ENCODE measurements at regions not wholly inside any gene's neighbourhood (a gene's known extent, or its start where the extent isn't known, plus 50 kb on each side); places are given as distances from the start of the nearest gene placed in this dataset.

DNA sequence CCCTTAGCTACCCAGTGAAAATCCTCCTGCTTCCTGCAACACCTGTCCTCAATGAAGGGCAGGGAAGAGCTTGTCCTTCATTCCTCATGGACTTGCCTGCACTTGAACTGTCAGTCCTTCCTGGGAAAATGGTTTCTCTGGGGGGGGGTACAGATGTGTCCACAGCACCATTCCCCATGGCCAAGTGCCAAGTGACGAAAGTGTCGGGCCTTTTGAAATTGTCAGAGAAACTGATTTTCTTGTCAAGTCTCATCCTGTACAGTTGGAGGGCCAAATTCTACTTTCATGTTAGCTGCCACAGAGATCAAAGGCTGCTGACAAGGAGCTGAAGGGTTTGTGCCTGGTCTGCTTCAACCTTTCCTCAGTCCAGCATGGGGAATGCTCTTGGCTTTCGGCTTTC lies 179.5 kb upstream of the PARP11 start:
- no peak for TF ChIP-seq POLR2A (IDR thresholded peaks at IDR 0.05)
- TF ChIP-seq, protein P1, sequence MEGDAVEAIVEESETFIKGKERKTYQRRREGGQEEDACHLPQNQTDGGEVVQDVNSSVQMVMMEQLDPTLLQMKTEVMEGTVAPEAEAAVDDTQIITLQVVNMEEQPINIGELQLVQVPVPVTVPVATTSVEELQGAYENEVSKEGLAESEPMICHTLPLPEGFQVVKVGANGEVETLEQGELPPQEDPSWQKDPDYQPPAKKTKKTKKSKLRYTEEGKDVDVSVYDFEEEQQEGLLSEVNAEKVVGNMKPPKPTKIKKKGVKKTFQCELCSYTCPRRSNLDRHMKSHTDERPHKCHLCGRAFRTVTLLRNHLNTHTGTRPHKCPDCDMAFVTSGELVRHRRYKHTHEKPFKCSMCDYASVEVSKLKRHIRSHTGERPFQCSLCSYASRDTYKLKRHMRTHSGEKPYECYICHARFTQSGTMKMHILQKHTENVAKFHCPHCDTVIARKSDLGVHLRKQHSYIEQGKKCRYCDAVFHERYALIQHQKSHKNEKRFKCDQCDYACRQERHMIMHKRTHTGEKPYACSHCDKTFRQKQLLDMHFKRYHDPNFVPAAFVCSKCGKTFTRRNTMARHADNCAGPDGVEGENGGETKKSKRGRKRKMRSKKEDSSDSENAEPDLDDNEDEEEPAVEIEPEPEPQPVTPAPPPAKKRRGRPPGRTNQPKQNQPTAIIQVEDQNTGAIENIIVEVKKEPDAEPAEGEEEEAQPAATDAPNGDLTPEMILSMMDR (IDR thresholded peaks at IDR 0.05) = no peak
- H3K27ac ChIP-seq = no peak overlapping the region
- DNase-seq = no peak
- intact Hi-C loops (cut with DNase I; ENCODE audit: low total_unique reads) = no loop called here
- H3K27me3 ChIP-seq = no peaks in the 10 kb centered on the region
- no peaks in the 10 kb centered on the region for H3K9me3 ChIP-seq
- no peaks in the 10 kb centered on the region for H3K36me3 ChIP-seq
- no peaks in the 10 kb centered on the region for H3K4me1 ChIP-seq
- no peak overlapping the region for H3K4me3 ChIP-seq

DNA sequence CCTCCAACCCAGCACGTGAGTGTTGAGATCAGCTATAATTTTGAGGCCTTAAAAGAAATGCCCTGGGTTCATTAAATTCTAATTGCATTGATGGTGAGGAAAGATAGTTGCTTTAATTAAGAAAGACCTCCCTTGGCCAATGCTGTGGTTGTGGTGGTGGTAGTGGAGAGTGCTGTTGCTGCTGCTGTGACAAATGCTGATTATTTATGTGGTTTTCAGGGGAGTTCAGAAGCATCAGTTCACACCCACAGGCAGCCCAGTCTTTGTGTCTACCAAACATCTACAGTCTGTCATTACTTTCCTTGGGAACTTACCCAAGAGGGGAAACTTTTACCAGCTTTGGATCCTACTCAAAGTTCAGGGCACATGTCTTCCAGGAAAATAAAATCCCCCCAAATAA lies 178.4 kb upstream of the PARP11 start:
- Histone ChIP-seq H3K27me3 (no peaks in the 10 kb centered on the region), H3K4me1 (no peaks in the 10 kb centered on the region), H3K9me3 (no peaks in the 10 kb centered on the region), H3K27ac (no peak overlapping the region), H3K4me3 (no peak overlapping the region), H3K36me3 (no peaks in the 10 kb centered on the region)
- intact Hi-C loops (cut with DNase I; ENCODE audit: low total_unique reads) = no loop called here
- no peak for DNase-seq
- TF ChIP-seq POLR2A (IDR thresholded peaks at IDR 0.05) = no peak
- TF ChIP-seq, protein P1 (IDR thresholded peaks at IDR 0.05) = no peak

DNA sequence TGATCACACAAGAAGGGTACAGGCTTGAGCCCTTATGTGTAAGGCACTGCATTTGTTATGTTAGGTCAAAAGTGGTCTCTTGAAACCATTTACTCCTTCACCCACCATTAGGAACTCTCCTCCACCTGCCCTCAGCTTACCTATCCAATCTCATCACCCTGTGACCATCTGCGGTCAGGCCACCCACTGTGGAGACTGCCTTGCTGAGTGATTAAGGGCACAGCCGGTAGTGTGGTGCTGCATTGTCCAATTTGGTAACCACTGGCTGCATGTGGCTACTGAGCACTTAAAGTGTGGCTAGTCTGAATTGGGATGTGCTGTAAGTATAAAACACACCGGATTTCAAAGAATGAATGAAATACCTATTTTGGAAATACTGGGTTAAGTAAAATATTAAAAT lies 177.1 kb upstream of the PARP11 start:
- Histone ChIP-seq H3K4me3 (no peak overlapping the region), H3K4me1 (no peaks in the 10 kb centered on the region), H3K27ac (no peak overlapping the region), H3K9me3 (no peaks in the 10 kb centered on the region), H3K36me3 (no peaks in the 10 kb centered on the region), H3K27me3 (no peaks in the 10 kb centered on the region)
- no peak for TF ChIP-seq POLR2A (IDR thresholded peaks at IDR 0.05)
- TF ChIP-seq, protein P1 (IDR thresholded peaks at IDR 0.05) = no peak
- DNase-seq = no peak
- intact Hi-C loops (cut with DNase I; ENCODE audit: low total_unique reads) = no loop called here

DNA sequence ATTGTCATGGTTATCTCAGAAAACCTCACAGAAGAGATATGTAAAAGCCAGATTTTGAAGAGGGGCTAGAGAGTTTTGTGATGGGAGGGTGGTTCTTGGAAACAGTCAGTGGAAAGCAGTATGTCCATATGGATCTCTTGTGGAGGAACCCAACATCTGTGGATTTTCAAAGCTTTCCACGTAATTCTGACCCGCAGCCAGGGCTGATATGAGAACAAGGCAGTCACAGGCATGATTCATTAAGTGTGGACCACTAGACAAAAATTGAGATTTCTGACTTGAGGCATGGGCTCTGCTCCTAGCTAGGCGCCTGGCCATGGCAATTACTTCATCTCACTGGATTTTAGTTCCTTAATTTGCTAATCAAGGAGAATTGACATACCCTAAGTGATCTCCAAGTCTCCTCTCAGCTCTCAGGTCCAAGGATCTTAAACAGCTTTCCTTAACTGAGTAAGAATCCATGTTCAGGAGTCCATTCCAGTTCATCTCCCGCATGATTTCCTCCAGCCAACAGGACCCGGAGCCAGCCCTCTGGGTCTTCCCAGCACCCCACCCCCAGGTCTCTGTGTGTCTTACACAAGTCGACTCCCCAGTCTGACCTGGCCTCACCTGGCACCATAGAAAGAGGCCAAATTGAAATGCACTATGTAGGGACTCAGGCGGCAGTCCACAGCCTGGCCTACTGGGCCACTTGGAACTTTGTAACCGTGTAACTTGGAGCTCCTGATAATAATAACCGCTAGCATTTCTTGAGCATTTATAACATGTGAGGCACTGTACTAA lies 176.3 kb upstream of the PARP11 start:
- DNase-seq = no peak
- Histone ChIP-seq H3K27ac (no peak overlapping the region), H3K4me1 (no peaks in the 10 kb centered on the region), H3K36me3 (no peaks in the 10 kb centered on the region), H3K9me3 (no peaks in the 10 kb centered on the region), H3K27me3 (no peaks in the 10 kb centered on the region), H3K4me3 (no peak overlapping the region)
- TF ChIP-seq, protein P1 (IDR thresholded peaks at IDR 0.05) = no peak
- TF ChIP-seq POLR2A (IDR thresholded peaks at IDR 0.05) = no peak
- intact Hi-C loops (cut with DNase I; ENCODE audit: low total_unique reads) = loop anchor here (10.0 kb wide), 1 partner anchor 55 kb away; no protein-coding TSS in a partner anchor

DNA sequence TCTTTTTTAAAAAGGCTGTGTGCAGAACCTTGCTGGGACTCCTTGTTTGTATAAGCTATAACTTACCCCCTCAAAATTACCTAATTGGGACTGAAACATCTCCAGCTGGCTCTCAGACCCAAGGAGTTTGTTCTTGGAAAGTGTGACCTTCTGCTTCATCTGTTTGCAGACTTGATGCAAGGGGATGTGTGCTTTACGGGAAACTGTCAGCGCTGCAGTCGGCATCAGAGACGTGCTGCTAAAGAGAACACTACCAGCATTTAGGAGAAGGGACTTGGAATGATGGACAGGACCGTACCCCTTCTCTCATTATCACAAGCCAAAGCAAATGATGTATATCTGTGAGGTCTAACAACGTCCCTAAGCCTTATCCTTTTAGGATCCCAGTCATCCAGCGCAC lies 174.2 kb upstream of the PARP11 start:
- H3K4me1 ChIP-seq = no peaks in the 10 kb centered on the region
- H3K27me3 ChIP-seq = no peaks in the 10 kb centered on the region
- no peaks in the 10 kb centered on the region for H3K36me3 ChIP-seq
- no peak overlapping the region for H3K4me3 ChIP-seq
- intact Hi-C loops (cut with DNase I; ENCODE audit: low total_unique reads) = loop anchor here (10.0 kb wide), 1 partner anchor 53 kb away; no protein-coding TSS in a partner anchor
- no peak for TF ChIP-seq POLR2A (IDR thresholded peaks at IDR 0.05)
- TF ChIP-seq, protein P1 (IDR thresholded peaks at IDR 0.05) = no peak
- H3K27ac ChIP-seq = no peak overlapping the region
- no peak for DNase-seq
- H3K9me3 ChIP-seq = no peaks in the 10 kb centered on the region

Data from uterus (tissue), 3 donors.